Fibroblast of skin of scalp (primary cell): ENCODE measurements at regions not wholly inside any gene's neighbourhood (a gene's known extent, or its start where the extent isn't known, plus 50 kb on each side); places are given as distances from the start of the nearest gene placed in this dataset.
"Not testable (repeated sequence)": the region's sequence is repeated elsewhere in the genome, so short reads cannot be mapped to it uniquely, and the experiment has no call there.

Experiments used
- DNase-seq: peaks from one replicate; pipeline ENCODE4 v3.0.0-alpha.2; 2013

- DNase-seq = no peak
These were observed 104.6 kb upstream of the ZC3H11B start for GRCh38 chr1:219717536-219717935.

- no peak for DNase-seq
These were observed 103.8 kb upstream of the ZC3H11B start for GRCh38 chr1:219716611-219717114.

- DNase-seq = no peak
These were observed 101.1 kb upstream of the ZC3H11B start for GRCh38 chr1:219713981-219714381.

GRCh38 chr1:219712506-219712905, 99.6 kb upstream of the ZC3H11B start:
- no peak for DNase-seq

GRCh38 chr1:219710529-219711194, 97.8 kb upstream of the ZC3H11B start:
- peak; percentile 62 for DNase-seq

GRCh38 chr1:219708919-219709543, 96.1 kb upstream of the ZC3H11B start:
- no peak for DNase-seq

- not testable (repeated sequence) for DNase-seq
These were observed 95.0 kb upstream of the ZC3H11B start for GRCh38 chr1:219707885-219708284.

GRCh38 chr1:219704331-219704730, 91.4 kb upstream of the ZC3H11B start:
- not testable (repeated sequence) for DNase-seq

GRCh38 chr1:219703368-219703639, 90.4 kb upstream of the ZC3H11B start:
- DNase-seq = no peak

- peak; percentile 4 for DNase-seq
These were observed 88.6 kb upstream of the ZC3H11B start for GRCh38 chr1:219701476-219701875.

GRCh38 chr1:219699870-219700269, 87.0 kb upstream of the ZC3H11B start:
- peak; percentile 33 for DNase-seq

GRCh38 chr1:219697682-219698081, 84.8 kb upstream of the ZC3H11B start:
- no peak for DNase-seq

- peak; percentile 27 for DNase-seq
These were observed 80.1 kb upstream of the ZC3H11B start for GRCh38 chr1:219692981-219693380.

GRCh38 chr1:219689774-219690173, 76.9 kb upstream of the ZC3H11B start:
- DNase-seq = no peak

- DNase-seq = no peak
These were observed 74.9 kb upstream of the ZC3H11B start for GRCh38 chr1:219687779-219688178.

GRCh38 chr1:219686171-219686570, 73.3 kb upstream of the ZC3H11B start:
- DNase-seq = no peak

GRCh38 chr1:219682788-219683187, 69.9 kb upstream of the ZC3H11B start:
- DNase-seq = no peak

- no peak for DNase-seq
These were observed 69.0 kb upstream of the ZC3H11B start for GRCh38 chr1:219681876-219682275.

- DNase-seq = peak; percentile 70
These were observed 63.3 kb upstream of the ZC3H11B start for GRCh38 chr1:219676012-219676765.

GRCh38 chr1:219670426-219671149, 57.7 kb upstream of the ZC3H11B start:
- DNase-seq = peak; percentile 13

GRCh38 chr1:219669556-219669955, 56.7 kb upstream of the ZC3H11B start:
- no peak for DNase-seq

- no peak for DNase-seq
These were observed 56.1 kb upstream of the ZC3H11B start for GRCh38 chr1:219669042-219669441.

- no peak for DNase-seq
These were observed 55.5 kb upstream of the ZC3H11B start for GRCh38 chr1:219668446-219668845.
